CD14-positive monocyte (primary cell): ENCODE measurements at regions not wholly inside any gene's neighbourhood (a gene's known extent, or its start where the extent isn't known, plus 50 kb on each side); places are given as distances from the start of the nearest gene placed in this dataset.

Source experiments
- DNase-seq, 3 donors: peaks; one replicate each; pipeline ENCODE4 v3.0.0-alpha.2; 2011 to 2022
- H2AFZ ChIP-seq: 2 replicates; pipeline ENCODE4 v1.6.0; 2012; ENCODE audit warnings: mild to moderate bottlenecking, low read depth, low read length, inconsistent platforms; ENCODE audit not compliant: insufficient read depth, poor library complexity, severe bottlenecking
- H3K27ac ChIP-seq, 2 donors: 1 replicate in 1 of 2; 2 replicates in 1 of 2; pipeline ENCODE4 v1.5.1; 2012 to 2013; ENCODE audit warnings: low read length in 2 of 2, control low read depth in 1 of 2, inconsistent platforms in 1 of 2, low read depth in 1 of 2, mild to moderate bottlenecking in 1 of 2
- H3K27me3 ChIP-seq, 2 donors: one replicate each; pipeline versions ENCODE4 v1.6.0 to v1.6.1; 2011 to 2013; ENCODE audit warnings: low read length in 2 of 2; ENCODE audit not compliant: control insufficient read depth in 2 of 2, insufficient read depth in 2 of 2
- H3K36me3 ChIP-seq, 2 donors: replicated peaks in 1 of 2; 1 replicate in 1 of 2; 2 replicates in 1 of 2; pipeline versions ENCODE4 v1.5.1 to v1.6.1; 2012 to 2013; ENCODE audit warnings: low read length in 2 of 2, control low read depth in 1 of 2, inconsistent platforms in 1 of 2, mild to moderate bottlenecking in 1 of 2; ENCODE audit not compliant: insufficient read depth in 2 of 2, control insufficient read depth in 1 of 2
- H3K4me1 ChIP-seq, 2 donors: 1 replicate in 1 of 2; 2 replicates in 1 of 2; pipeline versions ENCODE4 v1.5.1 to v1.6.1; 2012 to 2013; ENCODE audit warnings: low read length in 2 of 2, control low read depth in 1 of 2, inconsistent platforms in 1 of 2, mild to moderate bottlenecking in 1 of 2, moderate library complexity in 1 of 2; ENCODE audit not compliant: insufficient read depth in 2 of 2, control insufficient read depth in 1 of 2
- H3K4me2 ChIP-seq: replicated peaks from 2 replicates; pipeline ENCODE3; 2012; ENCODE audit warnings: low read length, moderate library complexity, mild to moderate bottlenecking; ENCODE audit not compliant: poor library complexity, severe bottlenecking; ENCODE audit errors: extremely low read depth
- H3K4me3 ChIP-seq, 3 experiments: fragments of 200-600 bp in 1 of 3; sonication (generic) in 1 of 3; replicated peaks in 1 of 3; 1 replicate in 2 of 3; 2 replicates in 1 of 3; pipeline ENCODE4 v1.5.1; 2011 to 2013; ENCODE audit warnings: low read length in 3 of 3, mild to moderate bottlenecking in 3 of 3, control low read depth in 2 of 3, low read depth in 2 of 3, inconsistent platforms in 1 of 3, moderate library complexity in 1 of 3
- H3K79me2 ChIP-seq: 2 replicates; pipeline ENCODE4 v1.6.0; 2012; ENCODE audit warnings: mild to moderate bottlenecking, control low read depth, inconsistent platforms, low read length, moderate library complexity; ENCODE audit not compliant: insufficient read depth
- H3K9ac ChIP-seq: 2 replicates; pipeline ENCODE4 v1.6.0; 2017; ENCODE audit warnings: low read length, mild to moderate bottlenecking; ENCODE audit not compliant: insufficient read depth, poor library complexity, severe bottlenecking
- H3K9me3 ChIP-seq, 2 donors: replicated peaks in 1 of 2; 1 replicate in 1 of 2; 2 replicates in 1 of 2; pipeline versions ENCODE4 v1.5.1 to v1.6.1; 2012 to 2013; ENCODE audit warnings: low read length in 2 of 2, control low read depth in 1 of 2; ENCODE audit not compliant: control insufficient read depth in 1 of 2, insufficient read depth in 1 of 2
- H4K20me1 ChIP-seq: 2 replicates; pipeline ENCODE4 v1.6.0; 2012; ENCODE audit warnings: mild to moderate bottlenecking, low read length, control low read depth, moderate library complexity; ENCODE audit not compliant: insufficient read depth
- H3K27ac Mint-ChIP-seq, 7 donors: one replicate each; pipeline ENCODE4 v1.8.0; 2020; ENCODE audit warnings: mild to moderate bottlenecking in 7 of 7, mixed read lengths in 7 of 7, moderate library complexity in 6 of 7, inconsistent platforms in 2 of 7
- H3K27me3 Mint-ChIP-seq, 3 donors: one replicate each; pipeline ENCODE4 v1.8.0; 2021 to 2022; ENCODE audit warnings: low read depth in 3 of 3, mild to moderate bottlenecking in 3 of 3, mixed read lengths in 3 of 3, moderate library complexity in 3 of 3, inconsistent platforms in 1 of 3
- H3K36me3 Mint-ChIP-seq, 2 donors: one replicate each; pipeline ENCODE4 v1.8.0; 2020; ENCODE audit warnings: mixed read lengths in 2 of 2, inconsistent platforms in 1 of 2, mild to moderate bottlenecking in 1 of 2
- H3K4me1 Mint-ChIP-seq: one replicate; pipeline ENCODE4 v1.8.0; 2020; ENCODE audit warnings: mild to moderate bottlenecking, mixed read lengths
- H3K4me3 Mint-ChIP-seq, 2 donors: one replicate each; pipeline ENCODE4 v1.8.0; 2020; ENCODE audit warnings: mild to moderate bottlenecking in 2 of 2, mixed read lengths in 2 of 2, moderate library complexity in 1 of 2
- H3K9me3 Mint-ChIP-seq, 7 donors: one replicate each; pipeline ENCODE4 v1.8.0; 2020 to 2022; ENCODE audit warnings: mixed read lengths in 7 of 7, mild to moderate bottlenecking in 6 of 7, moderate library complexity in 6 of 7, inconsistent platforms in 2 of 7
- CTCF ChIP-seq: fragments of 200-600 bp; IDR thresholded peaks from one replicate; pipeline ENCODE4 v1.8.0; 2022; ENCODE audit warnings: antibody characterized with exemption, mild to moderate bottlenecking
- WGBS: methylation state at CpG from one replicate; pipeline ENCODE4 v1.1.5; 2013; ENCODE audit warnings: missing lambda C conversion rate; ENCODE audit not compliant: insufficient coverage; 5-methylcytosine and 5-hydroxymethylcytosine counted together
- intact Hi-C, 2 donors: fragments of 100-400 bp; cut with micrococcal nuclease; formaldehyde crosslinking; loops; one replicate each; pipeline versions ENCODE4 v1.15.0 to v1.15.1; 2023

GRCh38 chr7:69365651-69366192 is 232.6 kb upstream of the AUTS2 start:
- no peaks in the 10 kb centered on the region for H3K36me3 ChIP-seq
- H4K20me1 ChIP-seq: no peaks in the 10 kb centered on the region
- H3K9me3 ChIP-seq: no peaks in the 10 kb centered on the region
- H3K27me3 ChIP-seq: no peaks in the 10 kb centered on the region
- Mint-ChIP-seq H3K27ac (no peak overlapping the region), H3K4me3 (no peak overlapping the region), H3K36me3 (no peaks in the 10 kb centered on the region), H3K9me3 (peaks cover 0 to 11% (median 2%) of the 10 kb centered on the region in 7 donors), H3K27me3 (peaks cover 0 to 3% (median 2%) of the 10 kb centered on the region in 3 donors), H3K4me1 (no peaks in the 10 kb centered on the region)
- no peak overlapping the region for H2AFZ ChIP-seq
- WGBS: 92% methylated on average over 11 of the region's 13 CpGs
- no peak overlapping the region for H3K27ac ChIP-seq
- no peak overlapping the region for H3K4me3 ChIP-seq
- no peak for TF ChIP-seq CTCF
- no peaks in the 10 kb centered on the region for H3K79me2 ChIP-seq
- intact Hi-C loops: no loop called here
- no peak overlapping the region for H3K9ac ChIP-seq
- H3K4me1 ChIP-seq: no peaks in the 10 kb centered on the region
- no peak for DNase-seq
- H3K4me2 ChIP-seq: no peak overlapping the region

GRCh38 chr7:69367780-69368179 is 230.5 kb upstream of the AUTS2 start:
- Histone ChIP-seq H3K4me2 (no peak overlapping the region), H3K4me3 (no peak overlapping the region), H3K9ac (no peak overlapping the region), H3K27ac (no peak overlapping the region), H3K27me3 (no peaks in the 10 kb centered on the region), H2AFZ (no peak overlapping the region), H4K20me1 (no peaks in the 10 kb centered on the region), H3K36me3 (no peaks in the 10 kb centered on the region), H3K4me1 (no peaks in the 10 kb centered on the region), H3K79me2 (no peaks in the 10 kb centered on the region), H3K9me3 (peaks cover 4 to 8% of the 10 kb centered on the region in 2 donors)
- intact Hi-C loops: no loop called here
- peaks cover 2 to 3% (median 2%) of the 10 kb centered on the region in 3 donors for H3K27me3 Mint-ChIP-seq
- H3K36me3 Mint-ChIP-seq: no peaks in the 10 kb centered on the region
- no peak for TF ChIP-seq CTCF
- H3K4me1 Mint-ChIP-seq: no peaks in the 10 kb centered on the region
- H3K4me3 Mint-ChIP-seq: no peak overlapping the region
- no peak for DNase-seq
- H3K9me3 Mint-ChIP-seq: peaks cover 0 to 12% (median 7%) of the 10 kb centered on the region in 7 donors
- no peak overlapping the region for H3K27ac Mint-ChIP-seq
- WGBS: 100% methylated on average over 1 of the region's 8 CpGs
